Keratinocyte (primary cell): ENCODE measurements at regions not wholly inside any gene's neighbourhood (a gene's known extent, or its start where the extent isn't known, plus 50 kb on each side); places are given as distances from the start of the nearest gene placed in this dataset.

ENCODE experiments used
- CTCF ChIP-seq, 3 experiments: IDR thresholded peaks in 1 of 3; conservative IDR thresholded peaks in 1 of 3; optimal IDR thresholded peaks in 1 of 3; 2 replicates in 2 of 3; 3 replicates in 1 of 3; pipeline versions ENCODE3 to v1.5.1; 2011; ENCODE audit warnings: low read length in 3 of 3, mild to moderate bottlenecking in 3 of 3, moderate library complexity in 2 of 3, control low read depth in 1 of 3, inconsistent platforms in 1 of 3; ENCODE audit not compliant: insufficient read depth in 2 of 3; ENCODE audit errors: extremely low read depth in 1 of 3
- EZH2 ChIP-seq: IDR thresholded peaks from one replicate; pipeline ENCODE4 v1.6.1; 2012; ENCODE audit warnings: inconsistent platforms, mild to moderate bottlenecking, low read length, moderate library complexity

GRCh38 chr5:115418788-115419187, 122.3 kb upstream of the CCDC112 start:
- no peak for TF ChIP-seq CTCF (optimal IDR thresholded peaks at IDR 0.05 in 1 of 3, IDR thresholded peaks at IDR 0.05 in 1 of 3, conservative IDR thresholded peaks at IDR 0.05 in 1 of 3; ENCODE audit: extremely low read depth in 1 of 3, insufficient read depth in 2 of 3, low read length in 3 of 3)
- no peak for TF ChIP-seq EZH2
